GM10248 (cell line): ENCODE measurements at regions not wholly inside any gene's neighbourhood (a gene's known extent, or its start where the extent isn't known, plus 50 kb on each side); places are given as distances from the start of the nearest gene placed in this dataset.

Experiments
- CTCF ChIA-PET: fragments of 300-600 bp; sonication (Branson Sonifier 250); formaldehyde crosslinking; extraction: SDS; loops from one replicate; lab custom pipeline; 2021; ENCODE audit warnings: antibody characterized with exemption; lab: Yijun Ruan, JAX
- POLR2A ChIA-PET: fragments of 350-650 bp; sonication (Branson Sonifier 250); formaldehyde crosslinking; extraction: SDS; loops from one replicate; lab custom pipeline; 2020; ENCODE audit warnings: antibody characterized with exemption; lab: Yijun Ruan, JAX
- DNase-seq: peaks from one replicate; pipeline ENCODE4 v3.0.0; 2012; ENCODE audit errors: extremely low spot score
- TF ChIP-seq, protein P1 (sequence below): IDR thresholded peaks from 2 replicates; pipeline ENCODE4 v1.5.1; 2012; ENCODE audit warnings: mild to moderate bottlenecking, low read depth; ENCODE audit errors: extremely low read depth, missing control alignments, control extremely low read depth

DNA sequence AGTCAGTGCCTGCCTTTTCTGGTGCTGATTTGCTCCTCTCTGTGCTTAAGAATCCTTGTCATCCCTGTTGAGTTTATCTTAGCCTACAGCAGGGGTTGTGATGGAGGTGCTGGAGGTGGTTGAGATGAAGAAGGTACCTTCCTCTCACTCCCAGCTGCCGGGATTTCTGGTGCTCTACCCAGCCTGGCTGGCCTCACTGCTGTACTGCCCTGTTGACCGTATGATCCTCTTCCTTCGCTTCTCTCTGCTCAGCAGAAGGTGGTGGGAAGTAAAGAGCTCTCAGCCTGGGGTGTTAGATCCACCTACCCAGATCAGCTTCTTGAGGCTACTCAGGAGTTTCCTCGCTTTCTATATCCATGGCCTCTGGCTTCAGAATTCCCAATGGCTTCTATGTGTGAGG, 101.0 kb upstream of the NXT1 start:
- POLR2A ChIA-PET = no interaction called here
- TF ChIP-seq, protein P1, sequence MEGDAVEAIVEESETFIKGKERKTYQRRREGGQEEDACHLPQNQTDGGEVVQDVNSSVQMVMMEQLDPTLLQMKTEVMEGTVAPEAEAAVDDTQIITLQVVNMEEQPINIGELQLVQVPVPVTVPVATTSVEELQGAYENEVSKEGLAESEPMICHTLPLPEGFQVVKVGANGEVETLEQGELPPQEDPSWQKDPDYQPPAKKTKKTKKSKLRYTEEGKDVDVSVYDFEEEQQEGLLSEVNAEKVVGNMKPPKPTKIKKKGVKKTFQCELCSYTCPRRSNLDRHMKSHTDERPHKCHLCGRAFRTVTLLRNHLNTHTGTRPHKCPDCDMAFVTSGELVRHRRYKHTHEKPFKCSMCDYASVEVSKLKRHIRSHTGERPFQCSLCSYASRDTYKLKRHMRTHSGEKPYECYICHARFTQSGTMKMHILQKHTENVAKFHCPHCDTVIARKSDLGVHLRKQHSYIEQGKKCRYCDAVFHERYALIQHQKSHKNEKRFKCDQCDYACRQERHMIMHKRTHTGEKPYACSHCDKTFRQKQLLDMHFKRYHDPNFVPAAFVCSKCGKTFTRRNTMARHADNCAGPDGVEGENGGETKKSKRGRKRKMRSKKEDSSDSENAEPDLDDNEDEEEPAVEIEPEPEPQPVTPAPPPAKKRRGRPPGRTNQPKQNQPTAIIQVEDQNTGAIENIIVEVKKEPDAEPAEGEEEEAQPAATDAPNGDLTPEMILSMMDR = no peak
- DNase-seq = no peak
- CTCF ChIA-PET = interaction anchor here (1.0 kb wide), 1 partner anchor 558 kb away, joined by 4 read pairs; no protein-coding TSS in a partner anchor

DNA sequence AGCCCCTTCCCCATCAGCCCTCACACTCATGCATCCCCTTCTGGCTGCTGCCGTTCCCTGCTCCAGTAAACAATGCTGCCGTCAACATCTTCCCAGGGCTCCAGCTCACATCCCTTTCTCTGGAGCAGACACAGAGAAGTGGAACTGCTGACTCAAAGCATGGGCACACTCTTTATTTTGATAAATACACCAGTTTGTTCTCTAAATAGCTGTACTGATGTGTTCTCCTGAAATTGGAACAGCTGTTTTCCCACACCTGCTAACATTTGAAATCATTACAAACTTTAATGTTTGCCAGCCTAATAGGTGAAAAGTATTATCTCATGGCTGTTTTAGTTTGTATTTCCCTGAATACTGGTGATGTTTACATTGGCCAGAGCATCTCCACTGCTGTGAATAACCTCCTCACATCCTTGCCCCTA, 102.1 kb upstream of the NXT1 start:
- ChIA-PET POLR2A (no interaction called here), CTCF (no interaction called here)
- DNase-seq = no peak
- TF ChIP-seq, protein P1 = no peak

GRCh38 chr20:23246717-23247664, 103.6 kb upstream of the NXT1 start:
- TF ChIP-seq, protein P1 = no peak
- ChIA-PET CTCF (interaction anchor here (1.0 to 4.8 kb wide), 7 partner anchors 10 to 555 kb away, joined by 3 to 37 read pairs (median 4); partner anchors contain the start of gene THBD), POLR2A (no interaction called here)
- peak; percentile 36 for DNase-seq

- ChIA-PET POLR2A (no interaction called here), CTCF (interaction anchor here (0.7 to 4.8 kb wide), 27 partner anchors 8 to 557 kb away, joined by 3 to 37 read pairs (median 3); partner anchors contain the start of gene THBD)
- TF ChIP-seq, protein P1 = peak; percentile 62
- DNase-seq = peak; percentile 80
These were observed 104.9 kb upstream of the NXT1 start for GRCh38 chr20:23245553-23246181.

GRCh38 chr20:23244916-23245552, 105.6 kb upstream of the NXT1 start:
- TF ChIP-seq, protein P1 = no peak
- POLR2A ChIA-PET = no interaction called here
- DNase-seq = no peak
- CTCF ChIA-PET = interaction anchor here (0.7 to 4.8 kb wide), 23 partner anchors 9 to 556 kb away, joined by 3 to 37 read pairs (median 4); partner anchors contain the start of gene THBD
